B cell (primary cell): ENCODE measurements at regions not wholly inside any gene's neighbourhood (a gene's known extent, or its start where the extent isn't known, plus 50 kb on each side); places are given as distances from the start of the nearest gene placed in this dataset.

Source experiments
- ATAC-seq: fragments of 200-7000 bp; cut with Tn5 transposase; one replicate; pipeline ENCODE4 v1.10.0; 2021; ENCODE audit warnings: low read depth, mild to moderate bottlenecking, moderate number of reproducible peaks, moderate library complexity
- CTCF ChIA-PET: fragments of 350-600 bp; sonication (Branson Sonifier 250); formaldehyde crosslinking; loops from one replicate; lab custom pipeline; 2021; ENCODE audit warnings: antibody characterized with exemption, inconsistent platforms; lab: Charles Lee
- POLR2A ChIA-PET: fragments of 350-600 bp; sonication (Branson Sonifier 250); formaldehyde crosslinking; loops from one replicate; lab custom pipeline; 2021; ENCODE audit warnings: antibody characterized with exemption; lab: Charles Lee
- DNase-seq: peaks from one replicate; pipeline ENCODE4 v3.0.0; 2013
- H2AFZ ChIP-seq: 2 replicates; pipeline ENCODE4 v1.6.1; 2012; ENCODE audit warnings: mild to moderate bottlenecking, low read depth, low read length; ENCODE audit not compliant: insufficient read depth, poor library complexity, severe bottlenecking
- H3K27ac ChIP-seq, 2 donors: 1 replicate in 1 of 2; 2 replicates in 1 of 2; pipeline ENCODE4 v1.5.1; 2012 to 2013; ENCODE audit warnings: low read length in 2 of 2, mild to moderate bottlenecking in 2 of 2, moderate library complexity in 1 of 2
- H3K27me3 ChIP-seq, 4 experiments: fragments of 200-600 bp in 1 of 4; sonication (generic) in 1 of 4; replicated peaks in 1 of 4; 1 replicate in 2 of 4; 2 replicates in 2 of 4; pipeline versions ENCODE4 v1.6.1 to v1.7.0; 2013 to 2016; ENCODE audit warnings: low read length in 3 of 4, mild to moderate bottlenecking in 2 of 4, mixed read lengths in 1 of 4, moderate library complexity in 1 of 4; ENCODE audit not compliant: insufficient read depth in 4 of 4, control insufficient read depth in 3 of 4; ENCODE audit errors: control extremely low read depth in 1 of 4
- H3K36me3 ChIP-seq, 2 experiments: replicated peaks in 1 of 2; 1 replicate in 1 of 2; 2 replicates in 1 of 2; pipeline versions ENCODE4 v1.6.1 to v1.7.1; 2013; ENCODE audit warnings: low read length in 1 of 2; ENCODE audit not compliant: insufficient read depth in 2 of 2, control insufficient read depth in 1 of 2; ENCODE audit errors: control extremely low read depth in 1 of 2, extremely low read depth in 1 of 2
- H3K4me1 ChIP-seq, 2 donors: fragments of 200-600 bp in 1 of 2; sonication (generic) in 1 of 2; 1 replicate in 1 of 2; 2 replicates in 1 of 2; pipeline versions ENCODE4 v1.5.1 to v1.6.1; 2013 to 2017; ENCODE audit warnings: low read length in 2 of 2; ENCODE audit not compliant: control insufficient read depth in 2 of 2, insufficient read depth in 2 of 2
- H3K4me2 ChIP-seq: replicated peaks from 2 replicates; pipeline ENCODE3; 2012; ENCODE audit warnings: mild to moderate bottlenecking, low read depth, low read length; ENCODE audit not compliant: poor library complexity, severe bottlenecking
- H3K4me3 ChIP-seq, 5 experiments: fragments of 200-600 bp in 1 of 5; sonication (generic) in 1 of 5; 1 replicate in 3 of 5; 2 replicates in 2 of 5; pipeline versions ENCODE4 v1.5.1 to v1.7.0; 2011 to 2016; ENCODE audit warnings: low read length in 4 of 5, mild to moderate bottlenecking in 4 of 5, low read depth in 2 of 5, control low read depth in 1 of 5, moderate library complexity in 1 of 5; ENCODE audit not compliant: insufficient read depth in 1 of 5; ENCODE audit errors: control extremely low read depth in 1 of 5, extremely low read depth in 1 of 5
- H3K79me2 ChIP-seq: fragments of 200-600 bp; sonication (generic); one replicate; pipeline ENCODE4 v1.6.0; 2016; ENCODE audit warnings: low read length; ENCODE audit not compliant: control insufficient read depth, insufficient read depth
- H3K9ac ChIP-seq: fragments of 200-600 bp; sonication (generic); 2 replicates; pipeline ENCODE4 v1.6.1; 2017; ENCODE audit warnings: mild to moderate bottlenecking, low read length, moderate library complexity
- H3K9me3 ChIP-seq, 3 donors: one replicate each; pipeline versions ENCODE4 v1.6.1 to v1.7.1; 2013; ENCODE audit warnings: low read length in 2 of 3; ENCODE audit not compliant: control insufficient read depth in 2 of 3, insufficient read depth in 1 of 3; ENCODE audit errors: control extremely low read depth in 1 of 3
- H4K20me1 ChIP-seq: 2 replicates; pipeline ENCODE4 v1.6.0; 2012; ENCODE audit warnings: mild to moderate bottlenecking, low read length; ENCODE audit not compliant: insufficient read depth, control insufficient read depth, poor library complexity, severe bottlenecking
- H3K27ac Mint-ChIP-seq: one replicate; pipeline ENCODE4 v1.8.0; 2021; ENCODE audit warnings: mixed read lengths
- H3K27me3 Mint-ChIP-seq: one replicate; pipeline ENCODE4 v1.8.0; 2021; ENCODE audit warnings: mixed read lengths
- H3K4me1 Mint-ChIP-seq: one replicate; pipeline ENCODE4 v1.8.0; 2021; ENCODE audit warnings: mixed read lengths
- H3K4me3 Mint-ChIP-seq: one replicate; pipeline ENCODE4 v1.8.0; 2021; ENCODE audit warnings: mixed read lengths
- H3K9me3 Mint-ChIP-seq: one replicate; pipeline ENCODE4 v1.8.0; 2022; ENCODE audit warnings: mixed read lengths; ENCODE audit not compliant: insufficient read depth
- EZH2 ChIP-seq: IDR thresholded peaks from 2 replicates; pipeline ENCODE4 v1.6.1; 2012; ENCODE audit warnings: borderline replicate concordance, low read depth, mild to moderate bottlenecking, moderate library complexity, low read length; ENCODE audit not compliant: insufficient read depth, poor library complexity, severe bottlenecking
- WGBS: methylation state at CpG from one replicate; pipeline ENCODE4 v1.1.5; 2013; ENCODE audit warnings: missing lambda C conversion rate; ENCODE audit not compliant: insufficient coverage; 5-methylcytosine and 5-hydroxymethylcytosine counted together
- intact Hi-C: fragments of 100-400 bp; cut with micrococcal nuclease; formaldehyde crosslinking; loops from one replicate; pipeline ENCODE4 v1.10.0; 2022
- TF ChIP-seq, protein P1 (sequence below): fragments of 200-600 bp; IDR thresholded peaks from one replicate; pipeline ENCODE4 v1.8.0; 2022; ENCODE audit warnings: antibody characterized with exemption, mild to moderate bottlenecking

DNA sequence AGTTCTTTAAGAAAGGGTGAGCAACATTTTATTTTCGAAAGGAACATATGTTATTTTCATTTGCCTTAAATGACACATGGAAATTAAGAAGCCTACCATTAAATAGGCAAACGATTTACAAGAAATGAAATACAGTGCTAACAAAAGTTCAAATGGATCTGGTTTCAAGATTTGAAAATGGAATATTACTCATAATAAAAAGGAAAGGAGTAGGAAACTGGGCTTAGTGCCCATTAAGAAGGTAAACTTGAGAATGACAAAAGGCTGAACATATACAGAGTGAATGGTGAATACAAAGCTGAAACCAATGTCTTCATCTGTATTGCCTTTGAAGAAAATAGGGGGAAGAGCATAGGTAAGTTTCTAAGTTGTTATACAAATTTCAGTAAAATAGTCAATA, 974.2 kb upstream of the C9orf72 start:
- CTCF ChIA-PET = no interaction called here
- POLR2A ChIA-PET = no interaction called here
- Histone ChIP-seq H4K20me1 (no peaks in the 10 kb centered on the region), H3K27me3 (no peaks in the 10 kb centered on the region), H3K4me1 (no peaks in the 10 kb centered on the region), H2AFZ (no peak overlapping the region), H3K9ac (no peak overlapping the region), H3K27ac (no peak overlapping the region), H3K79me2 (no peaks in the 10 kb centered on the region), H3K4me2 (no peak overlapping the region), H3K4me3 (no peak overlapping the region), H3K9me3 (no peaks in the 10 kb centered on the region), H3K36me3 (no peaks in the 10 kb centered on the region)
- Mint-ChIP-seq H3K27me3 (no peaks in the 10 kb centered on the region), H3K9me3 (peaks cover 11% of the 10 kb centered on the region), H3K27ac (no peak overlapping the region), H3K4me1 (no peaks in the 10 kb centered on the region), H3K4me3 (no peak overlapping the region)
- WGBS = no CpG with 5 or more reads among the region's 2 CpGs
- TF ChIP-seq, protein P1, sequence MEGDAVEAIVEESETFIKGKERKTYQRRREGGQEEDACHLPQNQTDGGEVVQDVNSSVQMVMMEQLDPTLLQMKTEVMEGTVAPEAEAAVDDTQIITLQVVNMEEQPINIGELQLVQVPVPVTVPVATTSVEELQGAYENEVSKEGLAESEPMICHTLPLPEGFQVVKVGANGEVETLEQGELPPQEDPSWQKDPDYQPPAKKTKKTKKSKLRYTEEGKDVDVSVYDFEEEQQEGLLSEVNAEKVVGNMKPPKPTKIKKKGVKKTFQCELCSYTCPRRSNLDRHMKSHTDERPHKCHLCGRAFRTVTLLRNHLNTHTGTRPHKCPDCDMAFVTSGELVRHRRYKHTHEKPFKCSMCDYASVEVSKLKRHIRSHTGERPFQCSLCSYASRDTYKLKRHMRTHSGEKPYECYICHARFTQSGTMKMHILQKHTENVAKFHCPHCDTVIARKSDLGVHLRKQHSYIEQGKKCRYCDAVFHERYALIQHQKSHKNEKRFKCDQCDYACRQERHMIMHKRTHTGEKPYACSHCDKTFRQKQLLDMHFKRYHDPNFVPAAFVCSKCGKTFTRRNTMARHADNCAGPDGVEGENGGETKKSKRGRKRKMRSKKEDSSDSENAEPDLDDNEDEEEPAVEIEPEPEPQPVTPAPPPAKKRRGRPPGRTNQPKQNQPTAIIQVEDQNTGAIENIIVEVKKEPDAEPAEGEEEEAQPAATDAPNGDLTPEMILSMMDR = no peak
- TF ChIP-seq EZH2 = no peak
- DNase-seq (no peak), ATAC-seq (no peak)
- intact Hi-C loops = no loop called here

DNA sequence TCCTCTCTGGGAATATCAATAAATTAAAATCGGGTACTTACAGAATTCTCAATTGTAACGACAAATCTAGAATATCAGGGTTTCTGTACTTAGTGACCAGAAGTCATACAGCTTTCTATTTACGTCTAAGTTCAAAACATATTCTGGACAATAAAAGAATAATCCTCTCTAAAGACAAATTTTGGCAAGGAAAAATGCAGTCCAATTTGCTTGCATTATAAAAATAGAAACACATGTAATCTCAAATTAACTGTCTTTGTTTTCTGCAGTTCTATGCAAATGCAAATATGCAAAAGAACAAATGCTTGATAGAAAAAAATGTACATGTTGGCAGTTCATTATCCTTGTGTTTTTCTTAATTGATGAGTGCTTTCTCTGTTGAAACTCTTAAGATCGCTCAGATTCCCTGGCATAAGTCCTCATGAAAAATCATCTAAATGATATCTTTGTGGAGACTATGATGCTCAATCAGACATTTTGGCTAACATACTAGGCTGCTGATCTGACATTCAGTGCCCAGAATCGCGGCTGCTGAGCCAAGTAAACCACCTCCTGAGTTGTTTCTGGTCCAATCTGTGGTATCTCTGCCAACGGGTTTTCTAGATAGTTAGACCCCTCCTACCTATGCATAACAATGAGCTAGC, 990.1 kb upstream of the C9orf72 start:
- ChIA-PET POLR2A (no interaction called here), CTCF (no interaction called here)
- 86% methylated on average over 2 of the region's 7 CpGs for WGBS
- intact Hi-C loops = no loop called here
- Histone ChIP-seq H3K4me1 (no peaks in the 10 kb centered on the region), H3K36me3 (no peaks in the 10 kb centered on the region), H3K4me3 (no peak overlapping the region), H3K27me3 (no peaks in the 10 kb centered on the region), H3K27ac (no peak overlapping the region), H3K4me2 (no peak overlapping the region), H3K79me2 (no peaks in the 10 kb centered on the region), H3K9me3 (peaks cover 0 to 4% (median 0%) of the 10 kb centered on the region in 3 donors), H2AFZ (no peak overlapping the region), H3K9ac (no peak overlapping the region), H4K20me1 (no peaks in the 10 kb centered on the region)
- no peak for TF ChIP-seq EZH2
- TF ChIP-seq, protein P1 = no peak
- ATAC-seq = no peak
- no peaks in the 10 kb centered on the region for H3K9me3 Mint-ChIP-seq
- H3K4me3 Mint-ChIP-seq = no peak overlapping the region
- no peak for DNase-seq
- H3K27me3 Mint-ChIP-seq = no peaks in the 10 kb centered on the region
- no peak overlapping the region for H3K27ac Mint-ChIP-seq
- H3K4me1 Mint-ChIP-seq = no peaks in the 10 kb centered on the region
